ENCODE measurements at regions not wholly inside any gene's neighbourhood (a gene's known extent, or its start where the extent isn't known, plus 50 kb on each side); places are given as distances from the start of the nearest gene placed in this dataset.
"Not testable (repeated sequence)": the region's sequence is repeated elsewhere in the genome, so short reads cannot be mapped to it uniquely, and the experiment has no call there.

DNA sequence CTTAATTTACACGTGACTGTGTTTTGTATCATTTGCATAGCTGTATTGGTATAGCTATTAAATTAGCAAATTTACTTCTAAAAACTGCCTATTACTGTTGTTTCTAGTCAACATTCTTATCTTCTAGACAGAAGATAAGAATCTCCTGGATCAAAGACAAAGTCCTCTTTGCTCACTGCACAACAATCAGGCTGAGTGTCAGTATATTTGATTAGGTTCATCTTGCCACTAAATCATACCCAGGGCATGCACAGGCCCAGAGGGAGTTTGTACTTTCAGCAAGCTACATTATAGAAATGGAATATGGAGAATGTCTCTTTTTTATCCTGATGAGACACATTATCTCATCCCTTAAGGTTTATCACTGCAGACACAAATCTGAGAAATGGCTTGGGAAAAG lies 579.1 kb downstream of the SLCO4C1 start:
- DNase-seq (ENCODE audit: low spot score) = no peak
- in situ Hi-C loops (cut with MboI; ENCODE audit: low pct_unique_long_range_greater_than_20kb, low sequenced_read_pairs, unreplicated experiment) = no loop called here
- TF ChIP-seq, protein P1, sequence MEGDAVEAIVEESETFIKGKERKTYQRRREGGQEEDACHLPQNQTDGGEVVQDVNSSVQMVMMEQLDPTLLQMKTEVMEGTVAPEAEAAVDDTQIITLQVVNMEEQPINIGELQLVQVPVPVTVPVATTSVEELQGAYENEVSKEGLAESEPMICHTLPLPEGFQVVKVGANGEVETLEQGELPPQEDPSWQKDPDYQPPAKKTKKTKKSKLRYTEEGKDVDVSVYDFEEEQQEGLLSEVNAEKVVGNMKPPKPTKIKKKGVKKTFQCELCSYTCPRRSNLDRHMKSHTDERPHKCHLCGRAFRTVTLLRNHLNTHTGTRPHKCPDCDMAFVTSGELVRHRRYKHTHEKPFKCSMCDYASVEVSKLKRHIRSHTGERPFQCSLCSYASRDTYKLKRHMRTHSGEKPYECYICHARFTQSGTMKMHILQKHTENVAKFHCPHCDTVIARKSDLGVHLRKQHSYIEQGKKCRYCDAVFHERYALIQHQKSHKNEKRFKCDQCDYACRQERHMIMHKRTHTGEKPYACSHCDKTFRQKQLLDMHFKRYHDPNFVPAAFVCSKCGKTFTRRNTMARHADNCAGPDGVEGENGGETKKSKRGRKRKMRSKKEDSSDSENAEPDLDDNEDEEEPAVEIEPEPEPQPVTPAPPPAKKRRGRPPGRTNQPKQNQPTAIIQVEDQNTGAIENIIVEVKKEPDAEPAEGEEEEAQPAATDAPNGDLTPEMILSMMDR (IDR thresholded peaks at IDR 0.05; ENCODE audit: extremely low read depth, insufficient read depth, missing control alignments) = no peak

DNA sequence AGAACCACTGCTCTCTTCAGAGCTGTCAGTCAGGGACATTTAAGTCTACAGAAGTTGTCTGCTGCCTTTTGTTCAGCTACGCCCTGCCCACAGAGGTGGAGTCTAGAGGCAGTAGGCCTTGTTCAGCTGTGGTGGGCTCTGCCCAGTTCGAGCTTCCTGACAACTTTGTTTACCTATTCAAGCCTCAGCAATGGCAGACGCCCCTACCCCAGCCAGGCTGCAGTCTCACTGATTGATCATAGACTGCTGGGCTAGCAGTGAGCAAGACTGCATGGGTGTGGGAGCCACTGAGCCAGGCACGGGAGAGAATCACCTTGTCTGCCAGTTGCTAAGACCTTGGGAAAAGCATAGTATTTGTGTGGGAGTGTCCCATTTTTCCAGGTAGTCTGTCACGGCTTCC lies 580.3 kb downstream of the SLCO4C1 start:
- DNase-seq (ENCODE audit: low spot score); in situ Hi-C loops (cut with MboI; ENCODE audit: low pct_unique_long_range_greater_than_20kb, low sequenced_read_pairs, unreplicated experiment): not testable (repeated sequence)

- DNase-seq (ENCODE audit: low spot score) = no peak
- TF ChIP-seq, protein P1 (IDR thresholded peaks at IDR 0.05; ENCODE audit: extremely low read depth, insufficient read depth, missing control alignments) = no peak
- in situ Hi-C loops (cut with MboI; ENCODE audit: low pct_unique_long_range_greater_than_20kb, low sequenced_read_pairs, unreplicated experiment) = no loop called here
These were observed 606.8 kb downstream of the SLCO4C1 start for GRCh38 chr5:101689306-101689705.

DNA sequence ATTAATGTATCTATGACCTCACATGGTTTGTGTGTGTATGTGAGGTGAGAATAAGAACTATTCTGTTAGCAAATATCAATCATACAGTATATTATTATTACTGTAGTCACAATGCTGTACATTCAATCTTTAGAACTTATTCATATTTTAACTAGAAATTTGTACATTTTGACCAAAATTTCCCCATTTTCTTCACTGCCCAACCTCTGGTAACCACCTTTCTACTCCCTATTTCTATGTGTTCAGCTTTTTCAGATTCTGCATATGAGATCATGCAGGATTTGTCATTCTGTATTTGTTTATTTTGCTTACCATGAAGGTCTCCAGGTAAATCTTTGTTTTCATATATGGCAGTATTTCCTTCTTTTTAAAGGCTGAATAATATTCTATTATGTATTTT lies 607.9 kb downstream of the SLCO4C1 start:
- TF ChIP-seq, protein P1 (IDR thresholded peaks at IDR 0.05; ENCODE audit: extremely low read depth, insufficient read depth, missing control alignments) = no peak
- DNase-seq (ENCODE audit: low spot score) = no peak
- in situ Hi-C loops (cut with MboI; ENCODE audit: low pct_unique_long_range_greater_than_20kb, low sequenced_read_pairs, unreplicated experiment) = no loop called here

- in situ Hi-C loops (cut with MboI; ENCODE audit: low pct_unique_long_range_greater_than_20kb, low sequenced_read_pairs, unreplicated experiment) = no loop called here
- DNase-seq (ENCODE audit: low spot score) = no peak
- TF ChIP-seq, protein P1 (IDR thresholded peaks at IDR 0.05; ENCODE audit: extremely low read depth, insufficient read depth, missing control alignments) = no peak
These were observed 608.6 kb downstream of the SLCO4C1 start for GRCh38 chr5:101687349-101687985.

- in situ Hi-C loops (cut with MboI; ENCODE audit: low pct_unique_long_range_greater_than_20kb, low sequenced_read_pairs, unreplicated experiment) = no loop called here
- TF ChIP-seq, protein P1 (IDR thresholded peaks at IDR 0.05; ENCODE audit: extremely low read depth, insufficient read depth, missing control alignments) = no peak
- DNase-seq (ENCODE audit: low spot score) = no peak
These were observed 609.4 kb downstream of the SLCO4C1 start for GRCh38 chr5:101686536-101687157.

- in situ Hi-C loops (cut with MboI; ENCODE audit: low pct_unique_long_range_greater_than_20kb, low sequenced_read_pairs, unreplicated experiment) = no loop called here
- TF ChIP-seq, protein P1 (IDR thresholded peaks at IDR 0.05; ENCODE audit: extremely low read depth, insufficient read depth, missing control alignments) = no peak
- no peak for DNase-seq (ENCODE audit: low spot score)
These were observed 616.3 kb downstream of the SLCO4C1 start for GRCh38 chr5:101679816-101680215.
